SK-N-SH (cell line): ENCODE measurements at regions not wholly inside any gene's neighbourhood (a gene's known extent, or its start where the extent isn't known, plus 50 kb on each side); places are given as distances from the start of the nearest gene placed in this dataset.

Experiments used
- CTCF ChIA-PET: fragments of 300-600, 350-600 bp; formaldehyde crosslinking; extraction: SDS; loops from one replicate; lab custom pipeline; 2021; lab: Yijun Ruan, JAX
- POLR2A ChIA-PET: fragments of 350-600 bp; sonication (Branson Sonifier 250); formaldehyde crosslinking; extraction: SDS; loops from one replicate; lab custom pipeline; 2020; ENCODE audit warnings: antibody characterized with exemption, inconsistent platforms; lab: Yijun Ruan, JAX
- DNase-seq: peaks from one replicate; pipeline ENCODE4 v3.0.0; 2012
- H2AFZ ChIP-seq: fragments of 200-600 bp; sonication (generic); 2 replicates; pipeline ENCODE4 v1.8.1; 2016; ENCODE audit warnings: antibody characterized with exemption, mild to moderate bottlenecking, low read depth
- H3F3A ChIP-seq: fragments of 200-600 bp; sonication (generic); replicated peaks from 2 replicates; pipeline ENCODE3; 2016; ENCODE audit warnings: antibody characterized with exemption, mild to moderate bottlenecking; ENCODE audit not compliant: insufficient read depth
- H3K27ac ChIP-seq, 2 experiments: fragments of 200-500 bp in 1 of 2; fragments of 200-600 bp in 1 of 2; sonication (Bioruptor generic) in 1 of 2; sonication (generic), shearing (Covaris generic) in 1 of 2; 2 replicates each; pipeline versions ENCODE4 v1.5.1 to v1.6.1; 2014 to 2016; ENCODE audit warnings: low read depth in 2 of 2, inconsistent platforms in 1 of 2, low read length in 1 of 2, mild to moderate bottlenecking in 1 of 2, mixed read lengths in 1 of 2
- H3K27me3 ChIP-seq: fragments of 200-600 bp; sonication (generic), shearing (Covaris generic); 2 replicates; pipeline ENCODE4 v1.6.1; 2016; ENCODE audit warnings: mixed run types; ENCODE audit not compliant: insufficient read depth
- H3K36me3 ChIP-seq, 2 experiments: fragments of 200-500 bp in 1 of 2; fragments of 200-600 bp in 1 of 2; sonication (Bioruptor generic) in 1 of 2; sonication (generic) in 1 of 2; replicated peaks in 1 of 2; 2 replicates each; pipeline versions ENCODE3 to v1.5.1; 2014 to 2016; ENCODE audit warnings: low read length in 1 of 2, mild to moderate bottlenecking in 1 of 2; ENCODE audit not compliant: insufficient read depth in 2 of 2, control insufficient read depth in 1 of 2
- H3K4me1 ChIP-seq, 2 experiments: fragments of 200-500 bp in 1 of 2; fragments of 200-600 bp in 1 of 2; sonication (Bioruptor generic) in 1 of 2; sonication (generic), shearing (Covaris generic) in 1 of 2; 2 replicates each; pipeline versions ENCODE4 v1.5.1 to v1.6.1; 2014 to 2016; ENCODE audit warnings: low read depth in 1 of 2, low read length in 1 of 2, mixed run types in 1 of 2; ENCODE audit not compliant: insufficient read depth in 2 of 2, control insufficient read depth in 1 of 2
- H3K4me2 ChIP-seq: fragments of 200-600 bp; sonication (generic), shearing (Covaris generic); 2 replicates; pipeline ENCODE4 v1.6.1; 2017; ENCODE audit warnings: mixed run types
- H3K4me3 ChIP-seq, 2 experiments: fragments of 200-500 bp in 1 of 2; fragments of 200-600 bp in 1 of 2; sonication (Bioruptor generic) in 1 of 2; sonication (generic), shearing (Covaris generic) in 1 of 2; 2 replicates each; pipeline versions ENCODE4 v1.5.1 to v1.8.1; 2014 to 2016; ENCODE audit warnings: low read depth in 2 of 2, inconsistent platforms in 1 of 2, low read length in 1 of 2, mild to moderate bottlenecking in 1 of 2, mixed read lengths in 1 of 2, moderate library complexity in 1 of 2
- H3K79me2 ChIP-seq: fragments of 200-600 bp; sonication (generic); 2 replicates; pipeline ENCODE4 v1.8.1; 2017; ENCODE audit warnings: mild to moderate bottlenecking; ENCODE audit not compliant: insufficient read depth
- H3K9ac ChIP-seq: fragments of 200-600 bp; sonication (generic); 2 replicates; pipeline ENCODE4 v1.6.1; 2017; ENCODE audit warnings: mixed run types
- H3K9me2 ChIP-seq: fragments of 200-600 bp; sonication (generic); 2 replicates; pipeline ENCODE4 v1.6.1; 2017; ENCODE audit warnings: mixed run types
- H3K9me3 ChIP-seq: fragments of 200-600 bp; sonication (generic); 2 replicates; pipeline ENCODE4 v1.6.1; 2017; ENCODE audit warnings: mixed run types, mild to moderate bottlenecking, moderate library complexity
- H4K20me1 ChIP-seq: fragments of 200-600 bp; sonication (generic); 2 replicates; pipeline ENCODE4 v1.6.1; 2017; ENCODE audit warnings: mild to moderate bottlenecking, mixed run types; ENCODE audit not compliant: insufficient read depth
- CHD2 ChIP-seq: fragments of 150-350 bp; IDR thresholded peaks from 2 replicates; pipeline ENCODE4 v1.6.1; 2018; ENCODE audit warnings: low read length; ENCODE audit not compliant: partially characterized antibody
- ELF1 ChIP-seq: IDR thresholded peaks from 2 replicates; pipeline ENCODE4 v1.4.0; 2012
- FOSL2 ChIP-seq: IDR thresholded peaks from 2 replicates; pipeline ENCODE4 v1.4.0; 2012; ENCODE audit warnings: low read depth, mild to moderate bottlenecking, moderate library complexity, borderline replicate concordance
- FOXJ3 ChIP-seq: sonication (generic); formaldehyde crosslinking; IDR thresholded peaks from 2 replicates; pipeline ENCODE4 v1.5.1; 2020; ENCODE audit warnings: mild to moderate bottlenecking, missing genetic modification reagents
- FOXM1 ChIP-seq: IDR thresholded peaks from 2 replicates; pipeline ENCODE4 v1.4.0; 2012; ENCODE audit warnings: low read depth, mild to moderate bottlenecking
- GABPA ChIP-seq: IDR thresholded peaks from 2 replicates; pipeline ENCODE4 v1.4.0; 2012; ENCODE audit warnings: low read depth, mild to moderate bottlenecking
- JUND ChIP-seq: IDR thresholded peaks from 2 replicates; pipeline ENCODE4 v1.4.0; 2012
- MEF2A ChIP-seq: IDR thresholded peaks from 2 replicates; pipeline ENCODE4 v1.4.0; 2012; ENCODE audit warnings: low read depth, borderline replicate concordance
- NRF1 ChIP-seq: IDR thresholded peaks from 2 replicates; pipeline ENCODE4 v1.6.1; 2012; ENCODE audit warnings: low read depth, mild to moderate bottlenecking, low read length
- RAD21 ChIP-seq: IDR thresholded peaks from 2 replicates; pipeline ENCODE4 v1.6.1; 2012; ENCODE audit warnings: mild to moderate bottlenecking, low read length
- RCOR1 ChIP-seq: fragments of 150-350 bp; IDR thresholded peaks from 2 replicates; pipeline ENCODE4 v1.6.1; 2017; ENCODE audit warnings: antibody characterized with exemption, low read length
- RFX5 ChIP-seq: IDR thresholded peaks from 2 replicates; pipeline ENCODE4 v1.6.1; 2012; ENCODE audit warnings: mild to moderate bottlenecking, improper control_type of control experiment, low read length
- RXRA ChIP-seq: IDR thresholded peaks from 2 replicates; pipeline ENCODE4 v1.4.0; 2012; ENCODE audit warnings: low read depth, mild to moderate bottlenecking, borderline replicate concordance
- TAF1 ChIP-seq: IDR thresholded peaks from 2 replicates; pipeline ENCODE4 v1.6.1; 2012; ENCODE audit warnings: low read depth, mild to moderate bottlenecking, low read length, moderate library complexity, borderline replicate concordance
- TEAD4 ChIP-seq: IDR thresholded peaks from 2 replicates; pipeline ENCODE4 v1.4.0; 2012; ENCODE audit warnings: mild to moderate bottlenecking, borderline replicate concordance; ENCODE audit not compliant: insufficient read depth
- YY1 ChIP-seq: IDR thresholded peaks from 2 replicates; pipeline ENCODE4 v1.4.0; 2012; ENCODE audit warnings: low read depth, mild to moderate bottlenecking
- WGBS: methylation state at CpG from one replicate; pipeline ENCODE4 v1.1.6; 2017; ENCODE audit warnings: low lambda C conversion rate; 5-methylcytosine and 5-hydroxymethylcytosine counted together
- TF ChIP-seq, protein P1 (sequence below): IDR thresholded peaks from 2 replicates; pipeline ENCODE4 v1.6.1; 2012; ENCODE audit warnings: mild to moderate bottlenecking, low read depth, low read length, moderate library complexity
- TF ChIP-seq, protein P2 (sequence below): IDR thresholded peaks from 2 replicates; pipeline ENCODE4 v1.4.0; 2012; ENCODE audit warnings: low read depth, borderline replicate concordance
- TF ChIP-seq, protein P3 (sequence below): fragments of 200-600 bp; sonication (generic); IDR thresholded peaks from 2 replicates; pipeline ENCODE4 v1.6.1; 2017; ENCODE audit warnings: antibody characterized with exemption, mild to moderate bottlenecking, moderate library complexity
- TF ChIP-seq, protein P4 (sequence below): IDR thresholded peaks from 2 replicates; pipeline ENCODE4 v1.4.0; 2012; ENCODE audit warnings: low read depth

DNA sequence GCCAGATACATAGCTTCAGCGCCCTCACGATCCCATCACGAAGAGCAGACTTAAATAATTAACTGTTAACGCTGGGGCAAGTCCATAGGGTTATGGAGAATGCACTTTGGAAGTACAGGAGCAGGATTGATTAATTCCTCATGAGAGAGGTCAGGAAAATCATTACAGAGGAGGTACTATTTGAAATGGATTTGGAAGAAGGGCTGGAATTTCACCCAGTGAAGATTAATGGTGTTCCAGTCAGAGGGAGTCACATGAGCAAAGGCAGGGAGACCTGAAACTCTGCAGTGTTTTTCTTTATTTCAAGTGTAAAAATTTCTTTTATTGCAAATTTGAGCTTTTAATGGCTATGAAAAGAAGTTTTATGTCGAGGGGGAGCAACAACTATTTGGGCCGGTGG lies 329.8 kb upstream of the GRM7 start:
- Histone ChIP-seq H3K27ac (no peak overlapping the region), H3K79me2 (no peaks in the 10 kb centered on the region)
- TF ChIP-seq, protein P1, sequence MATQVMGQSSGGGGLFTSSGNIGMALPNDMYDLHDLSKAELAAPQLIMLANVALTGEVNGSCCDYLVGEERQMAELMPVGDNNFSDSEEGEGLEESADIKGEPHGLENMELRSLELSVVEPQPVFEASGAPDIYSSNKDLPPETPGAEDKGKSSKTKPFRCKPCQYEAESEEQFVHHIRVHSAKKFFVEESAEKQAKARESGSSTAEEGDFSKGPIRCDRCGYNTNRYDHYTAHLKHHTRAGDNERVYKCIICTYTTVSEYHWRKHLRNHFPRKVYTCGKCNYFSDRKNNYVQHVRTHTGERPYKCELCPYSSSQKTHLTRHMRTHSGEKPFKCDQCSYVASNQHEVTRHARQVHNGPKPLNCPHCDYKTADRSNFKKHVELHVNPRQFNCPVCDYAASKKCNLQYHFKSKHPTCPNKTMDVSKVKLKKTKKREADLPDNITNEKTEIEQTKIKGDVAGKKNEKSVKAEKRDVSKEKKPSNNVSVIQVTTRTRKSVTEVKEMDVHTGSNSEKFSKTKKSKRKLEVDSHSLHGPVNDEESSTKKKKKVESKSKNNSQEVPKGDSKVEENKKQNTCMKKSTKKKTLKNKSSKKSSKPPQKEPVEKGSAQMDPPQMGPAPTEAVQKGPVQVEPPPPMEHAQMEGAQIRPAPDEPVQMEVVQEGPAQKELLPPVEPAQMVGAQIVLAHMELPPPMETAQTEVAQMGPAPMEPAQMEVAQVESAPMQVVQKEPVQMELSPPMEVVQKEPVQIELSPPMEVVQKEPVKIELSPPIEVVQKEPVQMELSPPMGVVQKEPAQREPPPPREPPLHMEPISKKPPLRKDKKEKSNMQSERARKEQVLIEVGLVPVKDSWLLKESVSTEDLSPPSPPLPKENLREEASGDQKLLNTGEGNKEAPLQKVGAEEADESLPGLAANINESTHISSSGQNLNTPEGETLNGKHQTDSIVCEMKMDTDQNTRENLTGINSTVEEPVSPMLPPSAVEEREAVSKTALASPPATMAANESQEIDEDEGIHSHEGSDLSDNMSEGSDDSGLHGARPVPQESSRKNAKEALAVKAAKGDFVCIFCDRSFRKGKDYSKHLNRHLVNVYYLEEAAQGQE: no peak
- TF ChIP-seq TEAD4 (no peak), FOXJ3 (CRISPR knock-in tag) (no peak), MEF2A (no peak), TAF1 (no peak), CHD2 (no peak), RXRA (no peak), RFX5 (no peak), ELF1 (no peak), YY1 (no peak), FOXM1 (no peak), NRF1 (no peak), GABPA (no peak), RCOR1 (no peak), RAD21 (no peak), JUND (no peak), FOSL2 (no peak)
- TF ChIP-seq, protein P2, sequence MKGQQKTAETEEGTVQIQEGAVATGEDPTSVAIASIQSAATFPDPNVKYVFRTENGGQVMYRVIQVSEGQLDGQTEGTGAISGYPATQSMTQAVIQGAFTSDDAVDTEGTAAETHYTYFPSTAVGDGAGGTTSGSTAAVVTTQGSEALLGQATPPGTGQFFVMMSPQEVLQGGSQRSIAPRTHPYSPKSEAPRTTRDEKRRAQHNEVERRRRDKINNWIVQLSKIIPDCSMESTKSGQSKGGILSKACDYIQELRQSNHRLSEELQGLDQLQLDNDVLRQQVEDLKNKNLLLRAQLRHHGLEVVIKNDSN: no peak
- TF ChIP-seq, protein P3, sequence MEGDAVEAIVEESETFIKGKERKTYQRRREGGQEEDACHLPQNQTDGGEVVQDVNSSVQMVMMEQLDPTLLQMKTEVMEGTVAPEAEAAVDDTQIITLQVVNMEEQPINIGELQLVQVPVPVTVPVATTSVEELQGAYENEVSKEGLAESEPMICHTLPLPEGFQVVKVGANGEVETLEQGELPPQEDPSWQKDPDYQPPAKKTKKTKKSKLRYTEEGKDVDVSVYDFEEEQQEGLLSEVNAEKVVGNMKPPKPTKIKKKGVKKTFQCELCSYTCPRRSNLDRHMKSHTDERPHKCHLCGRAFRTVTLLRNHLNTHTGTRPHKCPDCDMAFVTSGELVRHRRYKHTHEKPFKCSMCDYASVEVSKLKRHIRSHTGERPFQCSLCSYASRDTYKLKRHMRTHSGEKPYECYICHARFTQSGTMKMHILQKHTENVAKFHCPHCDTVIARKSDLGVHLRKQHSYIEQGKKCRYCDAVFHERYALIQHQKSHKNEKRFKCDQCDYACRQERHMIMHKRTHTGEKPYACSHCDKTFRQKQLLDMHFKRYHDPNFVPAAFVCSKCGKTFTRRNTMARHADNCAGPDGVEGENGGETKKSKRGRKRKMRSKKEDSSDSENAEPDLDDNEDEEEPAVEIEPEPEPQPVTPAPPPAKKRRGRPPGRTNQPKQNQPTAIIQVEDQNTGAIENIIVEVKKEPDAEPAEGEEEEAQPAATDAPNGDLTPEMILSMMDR: no peak
- TF ChIP-seq, protein P4, sequence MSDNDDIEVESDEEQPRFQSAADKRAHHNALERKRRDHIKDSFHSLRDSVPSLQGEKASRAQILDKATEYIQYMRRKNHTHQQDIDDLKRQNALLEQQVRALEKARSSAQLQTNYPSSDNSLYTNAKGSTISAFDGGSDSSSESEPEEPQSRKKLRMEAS: no peak
- TF ChIP-seq, all 33 proteins: peak for 0
- Histone ChIP-seq H3K9me3 (no peaks in the 10 kb centered on the region), H3F3A (no peaks in the 10 kb centered on the region), H4K20me1 (no peaks in the 10 kb centered on the region), H3K4me1 (no peaks in the 10 kb centered on the region), H3K9me2 (no peaks in the 10 kb centered on the region), H3K4me3 (no peak overlapping the region), H3K36me3 (no peaks in the 10 kb centered on the region), H3K27me3 (no peaks in the 10 kb centered on the region), H2AFZ (no peak overlapping the region), H3K4me2 (no peak overlapping the region), H3K9ac (no peak overlapping the region)
- ChIA-PET CTCF (no interaction called here), POLR2A (no interaction called here)
- 12% methylated on average over 6 of the region's 6 CpGs for WGBS
- no peak for DNase-seq
